ENCODE measurements at regions not wholly inside any gene's neighbourhood (a gene's known extent, or its start where the extent isn't known, plus 50 kb on each side); places are given as distances from the start of the nearest gene placed in this dataset.

GRCh38 chr3:69669070-69669469 lies 70.2 kb upstream of the MITF start:
- no peak for TF ChIP-seq CTCF (IDR thresholded peaks at IDR 0.05; ENCODE audit: extremely low read depth in 1 of 2, insufficient read depth in 1 of 2, low read depth in 1 of 2, low read length in 2 of 2)
- TF ChIP-seq GATA2 (IDR thresholded peaks at IDR 0.05; ENCODE audit: insufficient read depth, insufficient read length, low read depth, low read length): no peak
- no peak for TF ChIP-seq POLR2AphosphoS5 (IDR thresholded peaks at IDR 0.05; ENCODE audit: insufficient read depth, low read depth, low read length)
- TF ChIP-seq EZH2 (IDR thresholded peaks at IDR 0.05; ENCODE audit: borderline replicate concordance, low read depth, low read length, severe bottlenecking): no peak
- TF ChIP-seq POLR2A (IDR thresholded peaks at IDR 0.05; ENCODE audit: low read depth, low read length): no peak
- no peak for TF ChIP-seq MYC (IDR thresholded peaks at IDR 0.05; ENCODE audit: low read depth, low read length)
- no peak for TF ChIP-seq MAX (IDR thresholded peaks at IDR 0.05; ENCODE audit: insufficient read depth, insufficient read length)
- TF ChIP-seq FOS (IDR thresholded peaks at IDR 0.05; ENCODE audit: borderline replicate concordance, insufficient read depth, low read length): no peak

All from endothelial cell of umbilical vein (primary cell).